Mesenchymal stem cell (in vitro differentiated cells and primary cell): ENCODE measurements at regions not wholly inside any gene's neighbourhood (a gene's known extent, or its start where the extent isn't known, plus 50 kb on each side); places are given as distances from the start of the nearest gene placed in this dataset.

Source experiments
- DNase-seq: peaks from one replicate; pipeline ENCODE4 v3.0.0-alpha.2; 2013
- H2AFZ ChIP-seq: one replicate; pipeline ENCODE4 v1.6.1; 2013; ENCODE audit warnings: low read depth, mild to moderate bottlenecking, control low read depth, inconsistent platforms, low read length, moderate library complexity
- H2AK5ac ChIP-seq: 2 replicates; pipeline ENCODE4 v1.6.1; 2013; ENCODE audit warnings: low read length, moderate library complexity, mild to moderate bottlenecking, inconsistent platforms; ENCODE audit not compliant: severe bottlenecking
- H2BK120ac ChIP-seq: one replicate; pipeline ENCODE4 v1.6.1; 2013; ENCODE audit warnings: low read depth, mild to moderate bottlenecking, inconsistent platforms, low read length, moderate library complexity
- H2BK12ac ChIP-seq, 2 experiments: one replicate each; pipeline ENCODE4 v1.6.1; 2013; ENCODE audit warnings: inconsistent platforms in 2 of 2, low read length in 2 of 2, mild to moderate bottlenecking in 2 of 2, moderate library complexity in 2 of 2, control low read depth in 1 of 2
- H2BK15ac ChIP-seq: one replicate; pipeline ENCODE4 v1.6.1; 2013; ENCODE audit warnings: mild to moderate bottlenecking, low read depth, inconsistent platforms; ENCODE audit not compliant: poor library complexity, severe bottlenecking
- H2BK5ac ChIP-seq: 2 replicates; pipeline ENCODE4 v1.6.1; 2013; ENCODE audit warnings: low read depth, mild to moderate bottlenecking, low read length, control low read depth, inconsistent platforms; ENCODE audit not compliant: poor library complexity, severe bottlenecking
- H3K14ac ChIP-seq, 2 experiments: one replicate each; pipeline ENCODE4 v1.6.1; 2013; ENCODE audit warnings: inconsistent platforms in 2 of 2, low read length in 2 of 2, control low read depth in 1 of 2, mild to moderate bottlenecking in 1 of 2, moderate library complexity in 1 of 2
- H3K18ac ChIP-seq, 2 experiments: one replicate each; pipeline ENCODE4 v1.6.1; 2013; ENCODE audit warnings: inconsistent platforms in 2 of 2, low read length in 2 of 2, control low read depth in 1 of 2, low read depth in 1 of 2, mild to moderate bottlenecking in 1 of 2
- H3K23ac ChIP-seq, 2 experiments: one replicate each; pipeline ENCODE4 v1.6.1; 2013; ENCODE audit warnings: inconsistent platforms in 2 of 2, low read length in 2 of 2, mild to moderate bottlenecking in 2 of 2, moderate library complexity in 2 of 2, control low read depth in 1 of 2
- H3K27ac ChIP-seq: 2 replicates; pipeline ENCODE4 v1.5.1; 2013; ENCODE audit warnings: mild to moderate bottlenecking, moderate library complexity, low read length, control low read depth, inconsistent platforms; ENCODE audit not compliant: poor library complexity, severe bottlenecking
- H3K27me3 ChIP-seq, 2 experiments: 2 replicates each; pipeline versions ENCODE4 v1.6.1 to v1.7.0; 2013; ENCODE audit warnings: low read length in 2 of 2, mild to moderate bottlenecking in 2 of 2, moderate library complexity in 2 of 2, control low read depth in 1 of 2, inconsistent platforms in 1 of 2; ENCODE audit not compliant: control insufficient read depth in 1 of 2, insufficient read depth in 1 of 2
- H3K36me3 ChIP-seq, 2 experiments: 2 replicates each; pipeline versions ENCODE4 v1.6.1 to v1.7.0; 2013; ENCODE audit warnings: low read length in 2 of 2, control low read depth in 1 of 2, inconsistent platforms in 1 of 2, low read depth in 1 of 2, mild to moderate bottlenecking in 1 of 2; ENCODE audit not compliant: insufficient read depth in 2 of 2, control insufficient read depth in 1 of 2
- H3K4ac ChIP-seq, 2 experiments: one replicate each; pipeline ENCODE4 v1.6.1; 2013; ENCODE audit warnings: inconsistent platforms in 2 of 2, low read length in 2 of 2, mild to moderate bottlenecking in 2 of 2, moderate library complexity in 2 of 2, control low read depth in 1 of 2, low read depth in 1 of 2
- H3K4me1 ChIP-seq: 2 replicates; pipeline ENCODE4 v1.6.1; 2013; ENCODE audit warnings: low read depth, low read length, control low read depth; ENCODE audit not compliant: control insufficient read depth, insufficient read depth
- H3K4me2 ChIP-seq: 2 replicates; pipeline ENCODE4 v1.6.1; 2013; ENCODE audit warnings: low read length, mild to moderate bottlenecking, inconsistent platforms; ENCODE audit not compliant: poor library complexity, severe bottlenecking
- H3K4me3 ChIP-seq, 2 experiments: 2 replicates each; pipeline versions ENCODE4 v1.5.1 to v1.7.0; 2013; ENCODE audit warnings: low read length in 2 of 2, mild to moderate bottlenecking in 2 of 2, control low read depth in 1 of 2, low read depth in 1 of 2; ENCODE audit not compliant: insufficient read depth in 1 of 2
- H3K79me1 ChIP-seq: replicated peaks from 2 replicates; pipeline ENCODE4 v1.6.1; 2013; ENCODE audit warnings: mild to moderate bottlenecking, control low read depth, low read length, inconsistent platforms; ENCODE audit not compliant: poor library complexity, severe bottlenecking
- H3K9ac ChIP-seq: 2 replicates; pipeline ENCODE4 v1.7.0; 2013; ENCODE audit warnings: mild to moderate bottlenecking, low read length, moderate library complexity
- H3K9me3 ChIP-seq: 2 replicates; pipeline ENCODE4 v1.7.0; 2013; ENCODE audit warnings: mild to moderate bottlenecking, low read length; ENCODE audit not compliant: control insufficient read depth
- H4K8ac ChIP-seq: one replicate; pipeline ENCODE4 v1.6.1; 2013; ENCODE audit warnings: inconsistent platforms, mild to moderate bottlenecking, low read length, moderate library complexity
- H4K91ac ChIP-seq: one replicate; pipeline ENCODE4 v1.6.1; 2013; ENCODE audit warnings: mild to moderate bottlenecking, low read length, inconsistent platforms
- WGBS: methylation state at CpG from one replicate; pipeline ENCODE4 v1.1.7; 2013; ENCODE audit warnings: mixed read lengths; 5-methylcytosine and 5-hydroxymethylcytosine counted together

DNA sequence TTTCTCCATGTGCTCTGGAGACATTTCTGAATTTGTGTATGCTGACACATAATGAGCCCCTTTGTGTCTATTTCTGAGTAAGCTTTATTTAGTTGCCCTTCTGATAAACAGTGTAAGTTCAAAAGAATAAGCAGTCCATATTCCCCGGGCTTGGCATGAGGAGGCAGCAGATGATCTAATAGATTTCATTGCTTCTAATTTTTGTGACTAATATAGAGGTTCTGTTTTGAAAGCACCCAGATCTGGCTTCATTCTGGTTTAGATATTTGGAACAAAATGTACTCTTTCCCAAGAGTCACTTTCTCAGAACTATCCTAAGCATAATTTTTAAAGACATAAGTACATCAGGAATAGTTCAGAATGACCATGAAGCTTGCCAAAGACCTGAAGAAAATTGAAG lies 290.9 kb downstream of the BTG1 start:
- Histone ChIP-seq H3K18ac (no peak overlapping the region), H2BK12ac (no peak overlapping the region), H2BK5ac (no peak overlapping the region), H3K79me1 (no peaks in the 10 kb centered on the region), H2AFZ (no peak overlapping the region), H4K8ac (no peak overlapping the region), H3K27me3 (no peaks in the 10 kb centered on the region), H2BK15ac (no peak overlapping the region), H2BK120ac (no peak overlapping the region), H3K14ac (no peak overlapping the region), H4K91ac (no peak overlapping the region), H3K23ac (no peak overlapping the region), H3K4me3 (no peak overlapping the region), H3K36me3 (no peaks in the 10 kb centered on the region), H3K4me2 (no peak overlapping the region), H3K4me1 (no peaks in the 10 kb centered on the region), H3K4ac (no peak overlapping the region), H3K9ac (peak overlapping the region; percentile 51), H3K27ac (no peak overlapping the region), H2AK5ac (no peak overlapping the region), H3K9me3 (no peaks in the 10 kb centered on the region)
- WGBS, result 10% methylated on average over 1 of the region's 1 CpG
- peak; percentile 24 for DNase-seq

- Histone ChIP-seq H3K9me3 (no peaks in the 10 kb centered on the region), H2BK120ac (no peak overlapping the region), H3K23ac (no peak overlapping the region), H3K36me3 (no peaks in the 10 kb centered on the region), H3K4ac (no peak overlapping the region), H3K9ac (no peak overlapping the region), H2AFZ (no peak overlapping the region), H3K27ac (no peak overlapping the region), H3K4me1 (no peaks in the 10 kb centered on the region), H2BK12ac (no peak overlapping the region), H2BK15ac (no peak overlapping the region), H2BK5ac (no peak overlapping the region), H2AK5ac (no peak overlapping the region), H3K27me3 (no peaks in the 10 kb centered on the region), H4K8ac (no peak overlapping the region), H4K91ac (no peak overlapping the region), H3K14ac (no peak overlapping the region), H3K4me2 (no peak overlapping the region), H3K18ac (no peak overlapping the region), H3K4me3 (no peak overlapping the region), H3K79me1 (no peaks in the 10 kb centered on the region)
- no peak for DNase-seq
- WGBS, result 83% methylated on average over 5 of the region's 5 CpGs
These were observed 292.1 kb downstream of the BTG1 start for GRCh38 chr12:91853350-91854127.

GRCh38 chr12:91852634-91853033 lies 293.0 kb downstream of the BTG1 start:
- Histone ChIP-seq H2AFZ (no peak overlapping the region), H2BK5ac (no peak overlapping the region), H4K91ac (no peak overlapping the region), H3K4me1 (no peaks in the 10 kb centered on the region), H2BK15ac (no peak overlapping the region), H3K23ac (no peak overlapping the region), H2AK5ac (no peak overlapping the region), H3K9me3 (no peaks in the 10 kb centered on the region), H3K9ac (no peak overlapping the region), H3K18ac (no peak overlapping the region), H3K4me2 (no peak overlapping the region), H3K27me3 (no peaks in the 10 kb centered on the region), H3K79me1 (no peaks in the 10 kb centered on the region), H3K14ac (no peak overlapping the region), H3K27ac (no peak overlapping the region), H3K4ac (no peak overlapping the region), H4K8ac (no peak overlapping the region), H3K4me3 (no peak overlapping the region), H2BK12ac (no peak overlapping the region), H2BK120ac (no peak overlapping the region), H3K36me3 (no peaks in the 10 kb centered on the region)
- WGBS, result 92% methylated on average over 1 of the region's 2 CpGs
- DNase-seq, result peak; percentile 65

DNA sequence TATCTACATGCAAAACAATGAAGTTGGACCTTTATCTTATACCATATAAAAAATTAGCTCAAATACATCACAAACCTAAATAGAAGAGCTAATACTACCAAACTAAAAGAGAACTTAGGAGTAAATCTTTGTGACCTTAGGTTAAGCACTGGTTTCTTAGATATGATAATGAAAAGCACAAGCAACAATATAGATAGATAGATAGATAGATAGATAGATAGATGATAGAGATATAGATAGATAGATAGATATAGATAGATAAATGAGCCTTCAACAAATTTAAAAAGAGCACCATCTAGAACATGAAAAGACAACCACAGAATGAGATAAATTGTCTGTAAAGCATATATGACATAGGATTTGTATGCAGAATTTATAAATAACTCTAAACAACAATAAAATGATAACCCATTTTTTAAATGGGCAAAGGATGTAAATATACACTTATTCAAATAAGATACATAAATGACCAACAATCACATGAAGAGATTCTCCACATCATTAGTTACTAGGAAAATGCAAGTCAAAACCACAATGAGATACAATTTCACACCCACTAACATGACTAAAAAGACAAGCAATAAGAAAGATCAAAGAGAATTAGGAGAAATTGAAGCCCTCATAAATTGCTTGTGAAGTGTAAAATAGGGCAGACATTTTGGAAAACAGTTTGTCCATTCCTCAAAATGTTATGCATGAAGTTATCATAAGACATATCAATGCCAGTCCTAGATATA lies 293.7 kb downstream of the BTG1 start:
- Histone ChIP-seq H3K36me3 (no peaks in the 10 kb centered on the region), H4K8ac (no peak overlapping the region), H2AK5ac (no peak overlapping the region), H3K4me2 (no peak overlapping the region), H4K91ac (no peak overlapping the region), H3K9me3 (no peaks in the 10 kb centered on the region), H3K27me3 (no peaks in the 10 kb centered on the region), H2BK5ac (no peak overlapping the region), H3K14ac (no peak overlapping the region), H3K4ac (no peak overlapping the region), H2BK120ac (no peak overlapping the region), H3K4me3 (no peak overlapping the region), H3K79me1 (no peaks in the 10 kb centered on the region), H2BK15ac (no peak overlapping the region), H2BK12ac (no peak overlapping the region), H3K9ac (no peak overlapping the region), H3K27ac (no peak overlapping the region), H2AFZ (no peak overlapping the region), H3K4me1 (no peaks in the 10 kb centered on the region), H3K23ac (no peak overlapping the region), H3K18ac (no peak overlapping the region)
- no peak for DNase-seq
